IMR-90 (cell line): ENCODE measurements at regions not wholly inside any gene's neighbourhood (a gene's known extent, or its start where the extent isn't known, plus 50 kb on each side); places are given as distances from the start of the nearest gene placed in this dataset.

Experiments used
- ATAC-seq: fragments of 200-7000 bp; cut with Tn5 transposase; 2 replicates; pipeline ENCODE4 v1.9.1; 2020; ENCODE audit warnings: low read depth, mild to moderate bottlenecking, moderate library complexity
- BruUV-seq: library from RNA; stranded (reverse); fragments of 400-500 nt; replicated peaks from 2 replicates; lab custom pipeline; 2021; lab: Mats Ljungman, UMichigan
- CTCF ChIA-PET: fragments of 300-600 bp; formaldehyde crosslinking; extraction: SDS; loops from one replicate; lab custom pipeline; 2021; ENCODE audit warnings: antibody characterized with exemption; lab: Yijun Ruan, JAX
- POLR2A ChIA-PET: fragments of 300-600 bp; sonication (Branson Sonifier 250); formaldehyde crosslinking; loops from one replicate; lab custom pipeline; 2022; ENCODE audit warnings: antibody characterized with exemption; ENCODE audit not compliant: unreplicated experiment; lab: Charles Lee
- DNase-seq: peaks from one replicate; pipeline ENCODE4 v3.0.0; 2013
- H2AFZ ChIP-seq: replicated peaks from 2 replicates; pipeline ENCODE3; 2013; ENCODE audit warnings: low read length, mild to moderate bottlenecking; ENCODE audit not compliant: poor library complexity
- H2AK5ac ChIP-seq: 2 replicates; pipeline ENCODE4 v1.6.1; 2013; ENCODE audit warnings: low read depth, low read length, inconsistent platforms
- H2AK9ac ChIP-seq: replicated peaks from 2 replicates; pipeline ENCODE3; 2013; ENCODE audit warnings: mild to moderate bottlenecking, low read depth, low read length, moderate library complexity; ENCODE audit not compliant: poor library complexity
- H2BK120ac ChIP-seq: 2 replicates; pipeline ENCODE4 v1.6.1; 2013; ENCODE audit warnings: low read depth, low read length, inconsistent platforms
- H2BK15ac ChIP-seq: 3 replicates; pipeline ENCODE4 v1.6.1; 2013; ENCODE audit warnings: low read depth, low read length, inconsistent platforms
- H2BK20ac ChIP-seq: 2 replicates; pipeline ENCODE4 v1.6.1; 2013; ENCODE audit warnings: low read depth, mild to moderate bottlenecking, inconsistent platforms, low read length, moderate library complexity
- H2BK5ac ChIP-seq: 2 replicates; pipeline ENCODE4 v1.6.1; 2013; ENCODE audit warnings: mild to moderate bottlenecking, low read depth, low read length, inconsistent platforms; ENCODE audit not compliant: poor library complexity, severe bottlenecking
- H3K14ac ChIP-seq: replicated peaks from 2 replicates; pipeline ENCODE4 v1.6.1; 2013; ENCODE audit warnings: low read depth, low read length, inconsistent platforms
- H3K18ac ChIP-seq: 2 replicates; pipeline ENCODE4 v1.6.1; 2013; ENCODE audit warnings: low read depth, low read length, control low read depth
- H3K23ac ChIP-seq: 2 replicates; pipeline ENCODE4 v1.6.1; 2013; ENCODE audit warnings: low read depth, low read length, inconsistent platforms
- H3K27ac ChIP-seq: 2 replicates; pipeline ENCODE4 v1.5.1; 2013; ENCODE audit warnings: mild to moderate bottlenecking, control low read depth, low read length; ENCODE audit not compliant: insufficient read depth
- H3K27me3 ChIP-seq: 2 replicates; pipeline ENCODE4 v1.6.1; 2013; ENCODE audit warnings: low read length; ENCODE audit not compliant: control insufficient read depth, insufficient read depth
- H3K36me3 ChIP-seq: 2 replicates; pipeline ENCODE4 v1.6.1; 2013; ENCODE audit warnings: low read length, mixed read lengths; ENCODE audit not compliant: control insufficient read depth, insufficient read depth
- H3K4ac ChIP-seq: 2 replicates; pipeline ENCODE4 v1.6.1; 2013; ENCODE audit warnings: low read depth, low read length, inconsistent platforms
- H3K4me1 ChIP-seq: 2 replicates; pipeline ENCODE4 v1.6.1; 2013; ENCODE audit warnings: low read length, mixed read lengths; ENCODE audit not compliant: control insufficient read depth, insufficient read depth
- H3K4me2 ChIP-seq: 2 replicates; pipeline ENCODE4 v1.6.1; 2013; ENCODE audit warnings: low read depth, mild to moderate bottlenecking, control low read depth, low read length, moderate library complexity
- H3K4me3 ChIP-seq: 2 replicates; pipeline ENCODE4 v1.5.1; 2013; ENCODE audit warnings: low read depth, mild to moderate bottlenecking, control low read depth, low read length, moderate library complexity; ENCODE audit not compliant: insufficient read depth
- H3K56ac ChIP-seq: 2 replicates; pipeline ENCODE4 v1.6.1; 2013; ENCODE audit warnings: low read length, inconsistent platforms; ENCODE audit not compliant: insufficient read depth; ENCODE audit errors: extremely low read depth
- H3K79me1 ChIP-seq, 2 experiments: 2 replicates each; pipeline ENCODE4 v1.6.1; 2013; ENCODE audit warnings: low read length in 2 of 2, inconsistent platforms in 1 of 2, low read depth in 1 of 2
- H3K9ac ChIP-seq: 2 replicates; pipeline ENCODE4 v1.6.1; 2013; ENCODE audit warnings: low read depth, low read length, control low read depth
- H3K9me1 ChIP-seq: 2 replicates; pipeline ENCODE4 v1.6.1; 2013; ENCODE audit warnings: low read length, inconsistent platforms; ENCODE audit not compliant: insufficient read depth
- H3K9me3 ChIP-seq: 2 replicates; pipeline ENCODE4 v1.6.1; 2013; ENCODE audit warnings: low read length; ENCODE audit not compliant: control insufficient read depth, insufficient read depth
- H4K20me1 ChIP-seq: 2 replicates; pipeline ENCODE4 v1.6.1; 2013; ENCODE audit warnings: low read length, inconsistent platforms; ENCODE audit not compliant: insufficient read depth
- H4K5ac ChIP-seq: 2 replicates; pipeline ENCODE4 v1.6.1; 2013; ENCODE audit warnings: mild to moderate bottlenecking, low read depth, low read length, control low read depth
- H4K8ac ChIP-seq, 2 experiments: 2 replicates each; pipeline ENCODE4 v1.6.1; 2013; ENCODE audit warnings: low read depth in 2 of 2, low read length in 2 of 2, control low read depth in 1 of 2, inconsistent platforms in 1 of 2
- H4K91ac ChIP-seq: 2 replicates; pipeline ENCODE4 v1.6.1; 2013; ENCODE audit warnings: low read depth, low read length, inconsistent platforms; ENCODE audit not compliant: insufficient read depth
- BHLHE40 ChIP-seq: fragments of 150-350 bp; IDR thresholded peaks from 2 replicates; pipeline ENCODE4 v1.6.1; 2016; ENCODE audit warnings: mild to moderate bottlenecking, low read depth, low read length
- CEBPB ChIP-seq: IDR thresholded peaks from 2 replicates; pipeline ENCODE4 v1.6.1; 2012; ENCODE audit warnings: low read depth, low read length, improper control_type of control experiment
- FOS ChIP-seq: fragments of 150-350 bp; IDR thresholded peaks from 2 replicates; pipeline ENCODE4 v1.6.1; 2016; ENCODE audit warnings: low read depth, low read length
- MAFK ChIP-seq: IDR thresholded peaks from 2 replicates; pipeline ENCODE4 v1.6.1; 2012; ENCODE audit warnings: low read depth, low read length, improper control_type of control experiment
- MXI1 ChIP-seq: IDR thresholded peaks from 2 replicates; pipeline ENCODE4 v1.6.1; 2012; ENCODE audit warnings: low read depth, mild to moderate bottlenecking, low read length, moderate library complexity, borderline replicate concordance
- POLR2A ChIP-seq: IDR thresholded peaks from 2 replicates; pipeline ENCODE4 v1.6.1; 2012; ENCODE audit warnings: mild to moderate bottlenecking, low read depth, low read length
- RAD21 ChIP-seq: IDR thresholded peaks from 2 replicates; pipeline ENCODE4 v1.6.1; 2012; ENCODE audit warnings: low read length, improper control_type of control experiment
- RFX5 ChIP-seq: IDR thresholded peaks from 2 replicates; pipeline ENCODE4 v1.8.0; 2012; ENCODE audit warnings: low read depth, mild to moderate bottlenecking, low read length, moderate library complexity
- SMC3 ChIP-seq: fragments of 150-350 bp; IDR thresholded peaks from 2 replicates; pipeline ENCODE4 v1.6.1; 2016; ENCODE audit warnings: low read depth, mild to moderate bottlenecking, antibody characterized with exemption, low read length, moderate library complexity
- WGBS, 2 experiments: methylation state at CpG; one replicate each; pipeline versions ENCODE4 v1.1.5 to v1.1.7; 2013; ENCODE audit warnings: missing lambda C conversion rate in 2 of 2; ENCODE audit not compliant: insufficient read length in 1 of 2; ENCODE audit errors: extremely low coverage in 2 of 2; 5-methylcytosine and 5-hydroxymethylcytosine counted together
- dilution Hi-C: fragments of 300-500 bp; cut with HindIII; formaldehyde crosslinking; loops from one replicate; pipeline ENCODE4 v1.14.3; 2018; ENCODE audit warnings: low sequenced_read_pairs; ENCODE audit not compliant: unreplicated experiment
- in situ Hi-C: fragments of 300-500 bp; cut with MboI; formaldehyde crosslinking; loops from 3 replicates; pipeline ENCODE4 v1.14.3; 2019; ENCODE audit warnings: low sequenced_read_pairs, inconsistent platforms, mixed read lengths
- intact Hi-C: fragments of 100-400 bp; cut with micrococcal nuclease; formaldehyde crosslinking; loops from 2 replicates; pipeline ENCODE4 v1.10.0; 2022
- TF ChIP-seq, protein P1 (sequence below): fragments of 150-350 bp; IDR thresholded peaks from 2 replicates; pipeline ENCODE4 v1.6.1; 2017; ENCODE audit warnings: mild to moderate bottlenecking, antibody characterized with exemption, low read length, low read depth
- TF ChIP-seq, protein P2 (sequence below): fragments of 150-350 bp; IDR thresholded peaks from 2 replicates; pipeline ENCODE4 v1.6.1; 2016; ENCODE audit warnings: low read depth, mild to moderate bottlenecking, low read length, moderate library complexity, borderline replicate concordance

DNA sequence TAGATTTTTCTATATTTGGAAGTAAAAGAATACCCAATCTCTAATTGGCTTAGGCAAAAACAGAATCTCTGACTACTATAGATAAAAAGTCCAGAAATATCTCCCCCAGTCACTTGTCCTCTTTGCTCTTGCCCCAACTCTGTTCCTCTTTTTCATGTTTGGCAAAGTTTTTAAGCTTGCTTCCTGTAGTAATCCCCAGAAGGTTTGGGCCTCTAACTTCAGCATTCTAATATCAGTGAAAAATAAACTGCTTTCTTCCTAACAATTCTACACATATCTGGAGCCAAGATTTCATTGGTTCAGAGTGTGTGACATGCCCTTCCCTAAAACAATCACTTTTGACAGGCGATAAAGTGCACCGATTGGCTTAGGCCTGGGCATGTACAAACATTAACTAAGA lies 1680.3 kb downstream of the MAT2B start:
- peaks cover 10% of the 10 kb centered on the region; the same call in 1 of the 2 replicates for H3K9me3 ChIP-seq
- no peak overlapping the region for H2BK5ac ChIP-seq
- TF ChIP-seq CEBPB (no peak), POLR2A (no peak), RFX5 (no peak), FOS (no peak), BHLHE40 (no peak), MXI1 (no peak), SMC3 (no peak), MAFK (no peak), RAD21 (no peak)
- TF ChIP-seq, protein P1, sequence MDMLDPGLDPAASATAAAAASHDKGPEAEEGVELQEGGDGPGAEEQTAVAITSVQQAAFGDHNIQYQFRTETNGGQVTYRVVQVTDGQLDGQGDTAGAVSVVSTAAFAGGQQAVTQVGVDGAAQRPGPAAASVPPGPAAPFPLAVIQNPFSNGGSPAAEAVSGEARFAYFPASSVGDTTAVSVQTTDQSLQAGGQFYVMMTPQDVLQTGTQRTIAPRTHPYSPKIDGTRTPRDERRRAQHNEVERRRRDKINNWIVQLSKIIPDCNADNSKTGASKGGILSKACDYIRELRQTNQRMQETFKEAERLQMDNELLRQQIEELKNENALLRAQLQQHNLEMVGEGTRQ = no peak
- TF ChIP-seq, protein P2, sequence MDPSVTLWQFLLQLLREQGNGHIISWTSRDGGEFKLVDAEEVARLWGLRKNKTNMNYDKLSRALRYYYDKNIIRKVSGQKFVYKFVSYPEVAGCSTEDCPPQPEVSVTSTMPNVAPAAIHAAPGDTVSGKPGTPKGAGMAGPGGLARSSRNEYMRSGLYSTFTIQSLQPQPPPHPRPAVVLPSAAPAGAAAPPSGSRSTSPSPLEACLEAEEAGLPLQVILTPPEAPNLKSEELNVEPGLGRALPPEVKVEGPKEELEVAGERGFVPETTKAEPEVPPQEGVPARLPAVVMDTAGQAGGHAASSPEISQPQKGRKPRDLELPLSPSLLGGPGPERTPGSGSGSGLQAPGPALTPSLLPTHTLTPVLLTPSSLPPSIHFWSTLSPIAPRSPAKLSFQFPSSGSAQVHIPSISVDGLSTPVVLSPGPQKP = no peak
- H4K8ac ChIP-seq = no peak overlapping the region
- no peaks in the 10 kb centered on the region for H3K36me3 ChIP-seq
- no peak overlapping the region for H3K4me2 ChIP-seq
- H2BK20ac ChIP-seq = no peak overlapping the region
- H3K4ac ChIP-seq = no peak overlapping the region
- no peak overlapping the region for H2AFZ ChIP-seq
- ATAC-seq (no peak), DNase-seq (no peak)
- no peaks in the 10 kb centered on the region for H4K20me1 ChIP-seq
- dilution Hi-C loops (no loop called here), intact Hi-C loops (no loop called here), in situ Hi-C loops (no loop called here)
- H3K27ac ChIP-seq = no peak overlapping the region
- no peak overlapping the region for H3K4me3 ChIP-seq
- H2BK15ac ChIP-seq = no peak overlapping the region
- H4K91ac ChIP-seq = no peak overlapping the region
- H3K14ac ChIP-seq = no peak overlapping the region
- POLR2A ChIA-PET = no interaction called here
- no peaks in the 10 kb centered on the region for H3K27me3 ChIP-seq
- H2AK9ac ChIP-seq = no peak overlapping the region
- no peaks in the 10 kb centered on the region for H3K9me1 ChIP-seq
- no peak overlapping the region for H3K23ac ChIP-seq
- H3K9ac ChIP-seq = no peak overlapping the region
- CTCF ChIA-PET = no interaction called here
- no TSS peak for BruUV-seq
- H3K4me1 ChIP-seq = no peaks in the 10 kb centered on the region
- no peak overlapping the region for H3K56ac ChIP-seq
- no peak overlapping the region for H2AK5ac ChIP-seq
- H3K79me1 ChIP-seq = no peaks in the 10 kb centered on the region
- H4K5ac ChIP-seq = no peak overlapping the region
- 100% methylated on average over 1 of the region's 2 CpGs; no CpG with 5 or more reads in 1 of the 2 experiments for WGBS, 2 experiments
- no peak overlapping the region for H2BK120ac ChIP-seq
- H3K18ac ChIP-seq = no peak overlapping the region
